HG03175 (cell line): ENCODE measurements at regions not wholly inside any gene's neighbourhood (a gene's known extent, or its start where the extent isn't known, plus 50 kb on each side); places are given as distances from the start of the nearest gene placed in this dataset.

Experiments
- ATAC-seq: cut with Tn5 transposase; IDR thresholded peaks from one replicate; pipeline ENCODE4 v1.9.1; 2021; ENCODE audit warnings: mild to moderate bottlenecking, moderate library complexity; ENCODE audit not compliant: unreplicated experiment

DNA sequence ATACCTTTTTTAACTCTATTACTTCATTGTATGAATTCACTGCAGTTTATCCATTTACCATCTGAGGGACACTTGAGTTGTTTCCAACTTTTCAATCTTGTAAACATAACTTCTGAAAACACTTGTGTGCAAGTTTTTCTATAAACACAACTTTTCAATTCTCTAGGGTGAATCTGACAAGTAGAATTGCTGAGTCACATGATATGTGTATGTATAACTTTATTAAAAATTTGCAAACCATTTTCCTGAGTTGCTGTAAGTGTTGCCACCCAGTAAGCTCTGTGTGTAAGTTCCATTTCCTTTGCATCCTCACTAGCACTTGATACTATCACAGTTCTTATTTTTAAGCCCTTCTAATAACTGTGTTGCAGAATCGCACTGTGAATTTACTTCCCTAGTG lies 1415.6 kb upstream of the ATXN8OS start:
- ATAC-seq, result no peak

DNA sequence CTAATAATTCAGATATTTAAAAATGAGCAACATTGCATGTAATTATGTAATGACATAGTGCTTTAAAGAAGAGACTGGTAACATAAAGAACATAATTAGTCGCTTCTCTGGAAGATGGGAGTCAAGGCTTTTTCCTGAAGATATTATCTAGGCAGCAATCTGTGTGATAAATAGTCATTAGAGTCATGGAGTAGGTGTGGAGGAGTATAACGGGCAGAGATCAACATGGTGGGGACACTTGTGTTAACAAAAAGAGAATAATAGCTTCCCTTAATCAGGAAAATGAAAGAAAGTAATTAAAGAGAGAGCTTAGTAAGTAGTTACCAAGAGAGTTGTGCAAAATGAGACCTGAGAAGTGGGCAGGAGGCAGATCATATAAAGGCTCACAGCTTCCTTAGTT lies 1417.1 kb upstream of the ATXN8OS start:
- no peak for ATAC-seq

DNA sequence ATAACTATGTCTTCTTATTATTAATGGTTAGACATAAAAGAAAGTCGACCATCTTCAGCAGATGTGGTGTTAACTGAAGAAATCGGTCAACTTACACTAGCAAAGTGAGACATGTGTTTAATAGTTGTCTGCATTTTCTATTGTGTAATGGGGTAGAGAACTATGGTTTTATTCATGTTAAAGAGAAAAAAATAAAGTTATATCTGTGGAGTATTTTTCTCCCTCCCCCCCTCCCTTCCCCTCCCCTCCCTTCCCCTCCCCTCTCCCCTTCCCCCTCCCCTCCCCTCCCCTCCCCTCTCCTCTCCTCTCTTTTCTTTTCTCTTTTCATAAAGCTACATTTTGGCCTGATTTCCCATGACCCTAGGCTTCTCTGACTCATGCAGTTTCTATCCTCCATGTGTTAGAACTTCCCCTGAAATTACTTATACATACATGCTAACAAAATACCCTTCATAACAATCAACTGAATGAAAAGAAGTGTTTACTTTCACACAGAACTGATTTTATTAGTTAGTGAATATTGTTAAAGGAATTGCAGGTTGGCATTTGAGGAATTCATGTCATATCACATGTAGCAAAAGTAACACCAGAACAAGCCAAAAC lies 1431.0 kb upstream of the ATXN8OS start:
- ATAC-seq, result no peak

DNA sequence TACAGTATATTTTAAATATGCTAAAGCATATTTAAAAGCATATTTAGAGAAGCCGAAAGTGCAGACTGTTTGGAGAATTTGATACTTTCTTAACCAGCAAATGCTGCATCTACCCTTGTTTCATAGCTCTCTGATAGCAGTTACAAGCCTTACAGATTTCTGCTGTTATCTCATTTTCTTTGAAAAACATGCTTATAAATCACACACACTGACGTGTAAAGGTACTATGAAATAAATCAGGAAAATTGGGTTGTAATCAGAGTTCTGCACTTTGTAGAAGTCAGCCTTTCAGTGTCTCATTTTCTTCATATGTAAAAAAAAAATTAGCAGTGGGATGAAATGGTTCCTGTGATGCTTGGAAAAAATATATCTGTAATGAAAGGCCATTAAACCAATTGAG lies 1432.4 kb upstream of the ATXN8OS start:
- ATAC-seq, result no peak

DNA sequence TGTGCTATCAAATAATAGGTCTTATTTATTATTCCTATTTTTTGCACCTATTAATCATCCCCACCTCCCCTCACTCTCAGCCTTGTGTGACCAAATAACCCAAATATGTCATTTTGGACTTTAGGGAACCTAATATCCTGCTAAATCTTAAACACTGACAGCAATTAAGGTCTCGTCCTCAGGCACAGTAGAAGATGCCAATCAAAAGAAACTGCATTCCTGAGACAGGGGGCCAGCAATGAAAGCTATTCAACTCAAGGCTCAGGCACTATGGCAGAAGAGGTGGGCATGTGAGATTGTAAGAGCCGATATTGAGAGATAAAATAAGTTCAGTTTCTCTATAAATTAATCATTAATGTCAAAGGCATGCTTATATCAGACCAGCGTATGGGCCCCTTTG lies 1437.7 kb upstream of the PCDH9 start:
- no peak for ATAC-seq

DNA sequence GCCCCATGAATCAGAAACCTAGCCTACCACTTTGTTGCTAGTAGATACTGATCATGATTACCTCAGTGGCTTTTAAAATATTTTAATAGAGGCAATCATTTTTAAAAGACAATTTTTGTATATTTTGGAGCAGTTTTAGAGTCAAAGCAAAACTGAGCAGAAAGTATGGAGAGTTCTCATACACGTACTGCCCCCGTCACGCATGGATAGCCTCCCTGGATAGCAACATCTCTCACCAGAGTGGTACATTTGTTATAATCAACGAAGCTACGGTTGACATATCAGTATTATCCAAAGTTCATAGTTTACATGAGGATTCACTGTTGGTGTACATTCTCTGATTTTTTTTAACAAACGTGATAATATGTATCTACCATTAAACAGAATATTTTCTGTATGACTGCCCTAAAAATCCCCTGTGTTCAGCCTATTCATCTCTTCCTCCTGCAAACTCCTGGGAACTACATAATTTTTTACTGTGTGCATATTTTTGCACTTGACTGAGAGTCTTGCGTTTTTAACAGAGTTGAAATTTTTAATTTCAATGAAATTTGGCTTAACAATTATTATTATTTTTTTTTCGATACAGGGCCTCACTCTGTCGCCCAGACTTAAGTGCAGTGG lies 1436.8 kb upstream of the PCDH9 start:
- ATAC-seq, result no peak

DNA sequence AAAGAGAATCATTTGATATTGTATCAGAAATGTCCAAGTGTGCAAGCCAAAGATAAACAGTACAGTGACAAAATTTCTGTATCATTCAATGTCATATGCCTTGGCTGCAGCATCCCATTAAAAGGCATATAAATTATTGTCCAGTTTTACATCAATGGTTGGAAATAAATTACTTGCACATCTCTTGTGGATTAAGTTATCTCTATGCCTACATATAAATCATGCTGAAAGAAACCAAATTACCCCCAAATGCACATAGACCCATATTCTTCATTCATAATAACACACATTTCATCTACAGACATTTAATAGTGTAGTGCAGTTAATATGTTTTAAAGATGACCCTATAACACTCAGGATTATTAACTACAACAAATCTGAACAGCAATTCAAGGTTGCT lies 1415.7 kb upstream of the PCDH9 start:
- no peak for ATAC-seq

DNA sequence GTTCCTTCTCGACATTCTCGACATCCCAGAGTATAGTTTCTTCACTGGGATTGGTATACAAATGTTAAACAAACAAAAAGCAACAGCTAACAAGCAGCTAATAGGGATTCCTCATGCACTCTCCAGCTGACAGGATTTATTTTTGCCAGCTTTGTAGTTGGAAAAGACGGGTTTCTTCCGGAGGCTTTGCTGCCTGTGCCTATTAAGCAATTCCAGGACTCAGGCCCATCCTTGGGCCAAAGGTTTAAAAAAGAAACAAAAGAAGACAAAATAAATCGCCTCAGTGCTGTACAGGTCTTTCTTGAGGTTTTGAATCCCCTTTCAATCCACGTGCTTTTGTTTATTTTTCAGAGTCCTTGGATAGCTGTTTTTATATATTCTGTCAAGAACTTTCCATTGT lies 1414.5 kb upstream of the PCDH9 start:
- no peak for ATAC-seq

DNA sequence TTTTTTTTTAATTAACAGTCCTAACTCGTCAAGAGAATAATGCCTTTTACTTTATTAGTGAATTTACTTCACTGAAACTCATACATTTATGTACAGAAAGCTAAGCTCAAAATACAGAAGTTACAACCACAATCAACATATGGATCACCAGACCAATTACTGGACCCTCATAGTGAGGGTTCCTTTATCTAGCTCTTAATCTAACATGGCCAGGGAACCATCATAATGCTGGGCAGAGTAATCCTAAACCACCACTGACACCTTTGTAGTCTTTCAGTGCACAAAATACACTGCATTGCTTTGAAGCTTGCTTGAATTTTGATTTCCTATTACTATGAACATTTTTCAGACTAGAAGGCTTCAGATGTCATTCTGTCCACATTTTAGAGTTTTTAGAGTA lies 1406.6 kb upstream of the PCDH9 start:
- ATAC-seq, result no peak

DNA sequence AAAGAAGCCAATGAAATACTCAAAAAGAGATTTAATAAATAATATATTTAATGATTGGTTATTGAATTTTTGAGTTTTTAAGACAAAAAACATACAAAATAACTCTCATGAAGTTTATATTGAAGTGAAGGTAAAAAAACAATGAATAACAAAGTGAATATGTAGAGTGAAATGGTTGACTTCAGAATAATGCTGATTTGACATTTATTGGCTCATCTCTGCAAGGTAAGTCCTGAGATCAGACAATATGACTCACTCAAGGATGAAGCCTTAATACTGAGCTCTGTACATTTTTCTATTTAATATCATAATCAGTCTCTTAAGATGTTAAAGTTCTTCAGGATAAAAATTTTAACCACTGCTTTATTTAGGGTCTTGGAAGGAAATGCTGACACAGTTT lies 1398.9 kb upstream of the PCDH9 start:
- no peak for ATAC-seq

DNA sequence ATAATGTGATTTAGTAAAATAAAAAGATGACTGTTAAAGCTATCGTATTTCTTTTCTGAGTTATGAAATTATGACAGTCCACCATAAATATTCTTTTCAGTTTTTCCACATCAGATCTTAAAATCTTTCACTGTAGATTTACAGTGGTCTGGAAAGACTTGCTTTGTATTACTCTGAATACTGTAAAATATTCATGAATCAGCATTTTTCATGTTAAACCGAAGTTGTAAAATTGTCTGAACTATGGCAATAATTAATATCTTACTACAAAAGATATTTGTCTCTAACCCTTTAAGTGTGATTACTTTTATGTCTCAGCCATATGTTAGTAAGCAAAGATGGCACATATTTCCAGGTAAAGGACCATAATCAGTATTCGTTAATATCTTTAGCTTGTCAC lies 1397.2 kb upstream of the PCDH9 start:
- no peak for ATAC-seq

DNA sequence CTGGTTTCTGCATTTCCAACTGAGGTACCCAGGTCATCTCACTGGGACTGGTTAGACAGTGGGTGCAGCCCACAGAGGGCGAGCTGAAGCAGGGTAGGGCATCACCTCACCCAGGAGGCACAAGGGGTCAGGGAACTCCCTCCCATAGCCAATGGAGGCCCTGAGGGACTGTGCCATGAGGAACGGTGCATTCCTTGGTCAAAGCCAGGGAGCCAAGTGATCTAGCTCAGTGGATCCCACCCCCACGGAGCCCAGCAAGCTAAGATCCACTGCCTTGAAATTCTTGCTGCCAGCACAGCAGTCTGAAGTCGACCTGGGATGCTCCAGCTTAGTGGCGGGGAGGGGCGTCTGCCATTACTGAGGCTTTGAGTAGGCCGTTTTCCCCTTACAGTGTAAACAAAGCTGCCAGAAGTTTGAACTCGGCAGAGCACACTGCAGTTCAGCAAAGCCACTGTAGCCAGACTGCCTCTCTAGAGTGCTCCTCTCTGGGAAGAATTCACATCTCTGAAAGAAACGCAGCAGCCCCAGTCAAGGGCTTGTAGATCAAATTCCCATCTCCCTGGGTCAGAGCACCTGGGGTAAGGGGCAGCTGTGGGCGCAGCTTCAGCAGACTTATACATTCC lies 1386.6 kb upstream of the PCDH9 start:
- ATAC-seq, result no peak

DNA sequence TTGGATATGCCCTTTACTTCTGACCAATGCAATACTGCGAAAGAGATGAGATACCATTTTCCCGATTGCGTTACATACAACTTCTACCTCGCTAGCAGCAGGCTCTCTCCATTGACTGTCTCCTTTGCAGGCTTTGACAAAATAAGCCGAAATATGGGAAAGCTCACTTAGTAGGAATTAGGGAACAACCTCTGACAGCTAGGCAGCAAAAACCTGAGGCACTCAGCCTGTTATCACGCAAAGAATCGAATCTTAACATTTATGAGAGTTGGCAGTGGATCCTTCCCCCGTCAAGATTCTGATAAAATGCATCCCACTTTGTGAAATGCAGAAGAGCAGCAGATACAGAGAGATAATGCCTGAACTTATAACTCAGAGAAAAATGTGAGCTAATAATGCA lies 1379.5 kb upstream of the PCDH9 start:
- ATAC-seq, result no peak

DNA sequence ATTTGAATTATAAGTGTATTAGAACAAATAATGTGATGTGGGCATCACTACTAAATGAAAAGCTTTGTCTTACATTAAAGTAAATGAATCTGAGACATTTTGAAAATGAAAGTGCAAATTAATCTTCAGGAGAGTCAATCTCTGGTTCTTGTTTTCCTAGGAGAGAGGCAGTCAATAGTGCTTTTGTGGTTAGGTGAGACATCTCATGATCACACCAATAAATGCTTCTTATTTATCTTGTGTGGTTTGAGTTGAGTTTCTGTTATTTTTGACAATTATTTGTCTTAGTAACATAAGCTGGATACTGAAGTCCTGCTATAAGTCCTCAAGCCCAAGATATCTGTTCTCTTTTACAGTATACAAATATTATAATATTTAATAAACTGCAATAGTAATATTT lies 1378.0 kb upstream of the PCDH9 start:
- ATAC-seq, result no peak

DNA sequence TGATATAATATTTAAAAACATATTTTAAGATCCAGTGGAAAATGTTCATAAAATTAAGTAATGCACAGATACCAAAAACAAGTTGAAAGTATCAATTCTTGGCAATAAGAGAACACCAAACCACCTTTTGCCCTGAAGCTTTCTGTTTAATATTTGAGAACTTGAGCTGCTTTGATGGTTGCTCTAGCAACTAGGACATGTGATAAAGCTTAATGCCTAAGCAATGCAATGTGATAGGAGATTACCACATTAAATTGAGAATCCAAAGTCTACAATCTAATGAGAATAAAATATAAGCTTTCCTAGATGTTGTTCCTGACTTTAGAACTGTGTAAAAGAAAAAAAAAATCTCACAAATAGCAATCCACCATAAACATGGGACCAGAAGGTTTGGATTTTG lies 1367.5 kb upstream of the PCDH9 start:
- ATAC-seq, result no peak

DNA sequence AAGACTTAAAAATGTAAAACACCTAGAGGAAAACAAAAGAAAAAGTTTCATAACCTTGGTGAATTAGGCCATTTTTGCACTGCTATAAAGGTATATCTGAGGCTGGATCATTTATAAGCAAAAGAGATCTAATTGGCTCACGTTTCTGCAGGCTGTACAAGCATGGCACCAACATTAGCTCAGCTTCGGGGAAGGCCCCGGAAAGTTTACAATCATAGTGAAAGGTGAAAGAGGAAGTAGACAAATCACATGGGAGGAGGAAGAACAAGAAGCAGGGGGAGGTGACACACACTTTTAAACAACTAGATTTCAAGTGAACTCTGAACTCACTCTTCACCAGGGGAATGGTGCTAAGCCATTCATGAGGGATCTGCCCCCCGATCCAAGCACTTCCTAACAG lies 1358.5 kb upstream of the PCDH9 start:
- peak; percentile 100 for ATAC-seq

DNA sequence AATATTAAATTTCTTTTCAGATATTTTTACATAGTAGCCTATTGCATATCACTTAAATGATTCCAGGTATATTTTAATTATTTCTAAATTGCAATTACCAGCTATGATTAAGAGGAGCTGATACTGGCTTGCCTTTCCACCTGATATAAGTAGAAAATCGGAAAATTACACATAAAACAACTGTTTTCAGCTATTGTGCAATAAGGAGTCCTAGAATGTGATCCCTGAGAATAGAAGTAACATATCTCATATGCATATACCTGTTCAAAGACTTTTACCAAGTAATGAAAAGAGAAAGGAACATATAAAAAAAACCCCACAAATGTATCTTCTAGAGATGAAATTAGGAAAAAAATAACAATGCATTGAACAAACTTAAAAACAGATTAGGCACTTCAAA lies 1354.6 kb upstream of the PCDH9 start:
- ATAC-seq, result no peak

DNA sequence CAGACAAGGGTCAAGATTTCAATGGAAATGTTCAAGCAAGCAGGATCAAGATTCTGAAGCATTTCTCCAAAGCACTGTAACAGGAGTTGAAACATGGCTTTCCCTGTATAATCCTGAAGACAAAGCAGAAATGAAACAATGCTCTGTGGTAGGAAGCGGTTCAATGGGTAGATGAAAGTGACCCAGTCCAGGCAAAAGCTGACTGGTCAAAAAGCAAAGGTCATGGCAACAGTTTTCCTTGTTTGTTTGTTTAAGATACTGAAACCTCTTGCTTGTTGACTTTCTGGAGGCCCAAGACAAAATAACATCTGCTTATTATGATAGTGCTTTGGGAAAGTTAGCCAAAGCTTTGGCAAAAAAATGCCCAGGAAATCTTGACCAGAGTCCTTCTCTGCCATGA lies 1343.9 kb upstream of the PCDH9 start:
- ATAC-seq, result no peak

DNA sequence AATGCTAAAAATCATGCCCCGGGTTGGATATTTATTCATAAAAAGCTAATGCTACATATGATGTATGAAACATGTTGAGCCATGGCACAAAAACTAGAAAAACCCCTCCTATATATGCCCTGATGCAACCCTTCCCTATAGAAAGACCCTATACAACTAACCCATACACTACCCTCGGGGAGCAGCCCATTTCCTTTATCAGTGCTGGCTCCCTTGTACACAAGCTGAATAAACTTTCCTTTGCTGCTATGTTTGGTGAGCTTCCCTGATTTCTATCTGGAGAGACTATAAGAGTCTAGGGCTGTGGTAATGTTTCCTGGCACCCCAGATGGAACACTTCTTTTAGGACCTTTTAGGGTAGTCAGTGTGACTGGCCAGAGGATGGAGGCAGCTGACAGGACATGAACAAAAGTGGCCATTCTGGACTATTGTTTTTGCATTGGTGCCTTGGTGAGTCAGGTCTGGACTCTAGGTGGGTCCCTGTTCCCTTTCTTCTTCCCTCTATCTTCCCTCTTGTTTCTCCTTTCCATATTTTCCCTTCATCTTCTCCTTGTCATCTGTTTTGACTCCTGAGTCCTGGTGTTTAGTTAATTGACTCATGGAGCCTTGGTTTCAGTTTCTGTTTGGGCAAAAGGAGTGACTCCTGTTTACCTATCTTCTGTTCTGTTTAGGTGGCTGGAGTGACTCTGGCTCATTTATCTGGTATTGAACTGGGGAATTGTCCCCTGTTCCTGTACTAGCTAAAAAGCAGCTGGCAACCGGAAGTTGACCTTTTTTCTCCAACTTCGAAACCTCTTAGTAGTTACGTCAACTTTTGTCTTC lies 1321.8 kb upstream of the PCDH9 start:
- no peak for ATAC-seq

DNA sequence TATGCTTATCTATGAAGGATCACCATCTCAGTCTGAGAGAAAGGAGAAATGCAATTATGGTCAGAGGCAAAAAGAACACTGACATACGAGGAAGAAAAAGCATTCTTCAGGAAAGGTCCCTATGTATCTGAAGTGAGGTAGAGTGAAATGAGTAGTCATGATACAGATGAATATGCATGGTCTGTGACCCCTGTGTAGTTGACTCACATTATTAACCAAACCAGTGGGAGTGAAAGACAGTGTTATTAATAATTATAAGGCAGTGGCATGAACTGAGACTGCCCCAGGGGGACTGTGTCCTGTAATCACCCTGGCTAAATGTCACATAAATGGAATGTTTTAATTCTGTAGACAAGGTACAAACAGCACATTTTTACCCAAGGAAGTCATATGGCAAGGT lies 1320.2 kb upstream of the PCDH9 start:
- ATAC-seq, result peak; percentile 75

DNA sequence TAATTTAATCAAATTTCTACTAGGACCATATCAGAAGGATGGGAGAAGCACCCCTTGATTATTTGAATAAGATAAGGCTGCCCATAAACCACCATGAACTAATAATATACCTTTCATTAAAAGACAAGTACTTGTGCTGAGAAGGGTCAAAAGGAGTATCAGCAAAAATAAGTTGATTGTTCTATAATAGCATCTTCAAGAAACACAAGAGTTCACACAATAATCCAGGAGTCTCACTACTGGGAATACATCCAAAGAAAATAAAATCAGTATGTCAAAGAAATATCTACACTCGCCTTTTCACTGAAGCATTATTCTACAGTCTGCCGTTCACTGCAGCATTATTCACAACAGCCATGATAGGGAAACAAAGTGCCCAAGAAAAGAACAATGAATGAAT lies 1310.1 kb upstream of the PCDH9 start:
- no peak for ATAC-seq

DNA sequence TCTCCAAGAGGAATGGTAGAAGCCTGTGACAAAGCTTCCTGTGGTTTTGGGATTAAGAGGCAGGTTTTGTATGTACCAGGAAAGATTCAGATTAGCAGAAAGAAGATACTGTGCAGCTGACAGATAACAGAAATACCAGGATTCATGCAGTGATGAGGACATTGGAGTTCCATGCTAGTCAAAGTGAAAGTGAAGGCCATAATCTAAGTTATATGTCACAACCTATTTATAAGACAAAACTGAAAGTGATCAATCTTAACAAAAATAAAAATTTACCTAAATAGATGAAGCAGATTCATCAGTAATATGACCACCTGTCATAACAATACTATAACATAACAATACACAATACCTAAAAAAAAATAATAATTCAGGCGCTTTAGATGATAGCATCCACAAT lies 1305.2 kb upstream of the PCDH9 start:
- ATAC-seq, result peak; percentile 86
